GM20000 (cell line): ENCODE measurements at regions not wholly inside any gene's neighbourhood (a gene's known extent, or its start where the extent isn't known, plus 50 kb on each side); places are given as distances from the start of the nearest gene placed in this dataset.
"Not testable (repeated sequence)": the region's sequence is repeated elsewhere in the genome, so short reads cannot be mapped to it uniquely, and the experiment has no call there.

Experiments used
- DNase-seq: peaks from one replicate; pipeline ENCODE4 v3.0.0; 2012; ENCODE audit warnings: low spot score
- CTCF ChIP-seq: IDR thresholded peaks from 2 replicates; pipeline ENCODE4 v1.5.1; 2012; ENCODE audit warnings: mild to moderate bottlenecking, control low read depth; ENCODE audit errors: extremely low read depth, missing control alignments

- not testable (repeated sequence) for DNase-seq
These were observed 123.9 kb downstream of the MREG start for GRCh38 chr2:215889240-215889969.

GRCh38 chr2:215888680-215889079 lies 124.7 kb downstream of the MREG start:
- no peak for DNase-seq
- TF ChIP-seq CTCF, result no peak

GRCh38 chr2:215887303-215887702 lies 126.0 kb downstream of the MREG start:
- no peak for DNase-seq
- TF ChIP-seq CTCF, result no peak

GRCh38 chr2:215886022-215886421 lies 127.3 kb downstream of the MREG start:
- no peak for DNase-seq
- TF ChIP-seq CTCF, result no peak

GRCh38 chr2:215885536-215885935 lies 127.8 kb downstream of the MREG start:
- TF ChIP-seq CTCF, result no peak

GRCh38 chr2:215884451-215885087 lies 128.8 kb downstream of the MREG start:
- no peak for DNase-seq
- no peak for TF ChIP-seq CTCF

More at GRCh38 chr2:215885536-215885935, 127.8 kb downstream of the MREG start:
- no peak for DNase-seq

GRCh38 chr2:215883799-215884198 lies 129.6 kb downstream of the MREG start:
- no peak for TF ChIP-seq CTCF
- peak; percentile 18 for DNase-seq

GRCh38 chr2:215882689-215883088 lies 130.7 kb downstream of the MREG start:
- TF ChIP-seq CTCF, result no peak
- no peak for DNase-seq
